Uterus (tissue), 2 donors: ENCODE measurements at regions not wholly inside any gene's neighbourhood (a gene's known extent, or its start where the extent isn't known, plus 50 kb on each side); places are given as distances from the start of the nearest gene placed in this dataset.

ENCODE experiments used
- CTCF ChIP-seq, 4 experiments: fragments of 200-600 bp in 2 of 4; fragments of 450-650 bp in 2 of 4; sonication (generic) in 2 of 4; IDR thresholded peaks; one replicate each; pipeline ENCODE4 v1.5.1; 2016 to 2019; ENCODE audit warnings: antibody characterized with exemption in 4 of 4, mild to moderate bottlenecking in 2 of 4, moderate library complexity in 1 of 4
- POLR2A ChIP-seq, 2 donors: fragments of 450-650 bp; IDR thresholded peaks; one replicate each; pipeline ENCODE4 v1.6.1; 2016; ENCODE audit warnings: antibody characterized with exemption in 2 of 2, mild to moderate bottlenecking in 1 of 2, moderate library complexity in 1 of 2

DNA sequence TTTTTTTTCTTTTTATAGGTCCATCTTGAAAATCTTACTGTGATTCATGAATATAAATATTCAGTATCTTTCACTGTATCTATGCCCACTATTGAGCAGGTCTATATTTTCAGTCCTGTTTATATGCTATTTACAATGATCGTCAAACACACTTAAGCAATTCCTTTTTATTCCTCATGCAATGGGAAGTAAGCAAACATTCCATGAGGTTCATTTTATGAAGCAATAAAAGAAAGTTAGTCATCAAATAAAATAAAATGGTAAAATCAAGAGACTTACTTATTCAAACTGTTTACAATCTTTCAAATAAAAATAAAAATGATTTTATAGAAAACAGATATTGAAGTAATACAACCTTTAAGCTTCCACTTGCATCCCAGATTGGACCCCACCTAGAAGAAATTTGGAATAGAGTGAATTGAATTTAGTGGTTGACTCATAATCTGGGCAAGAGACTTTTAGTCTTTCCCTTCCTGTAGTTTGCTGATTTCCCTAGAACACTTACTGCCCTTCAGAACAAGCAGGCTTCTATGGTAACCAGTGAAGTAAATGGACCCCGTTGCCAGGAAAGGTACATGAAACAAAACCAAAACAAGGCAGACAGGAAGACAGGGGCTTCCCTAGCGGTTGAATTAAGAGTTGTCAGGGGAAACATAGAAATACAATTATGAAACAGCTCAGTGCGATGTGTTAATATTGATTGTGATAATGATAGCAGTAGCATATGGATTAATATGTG lies 241.0 kb upstream of the ATP2B1 start:
- TF ChIP-seq CTCF (IDR thresholded peaks at IDR 0.05) (peak in 1 of 4 experiments; percentile 6), POLR2A (IDR thresholded peaks at IDR 0.05) (no peak)
